Panc1 (cell line): ENCODE measurements at regions not wholly inside any gene's neighbourhood (a gene's known extent, or its start where the extent isn't known, plus 50 kb on each side); places are given as distances from the start of the nearest gene placed in this dataset.
"Not testable (repeated sequence)": the region's sequence is repeated elsewhere in the genome, so short reads cannot be mapped to it uniquely, and the experiment has no call there.

Experiments used
- ATAC-seq: fragments of 200-7000 bp; cut with Tn5 transposase; 2 replicates; pipeline ENCODE4 v1.9.1; 2020; ENCODE audit warnings: mild to moderate bottlenecking, moderate library complexity
- BruUV-seq: library from RNA; stranded (reverse); fragments of 400-500 nt; replicated peaks from 2 replicates; lab custom pipeline; 2021; lab: Mats Ljungman, UMichigan
- CTCF ChIA-PET: fragments of 300-600 bp; sonication (Branson Sonifier 250); formaldehyde crosslinking; loops from one replicate; lab custom pipeline; 2022; ENCODE audit warnings: antibody characterized with exemption; lab: Charles Lee
- POLR2A ChIA-PET: fragments of 300-600 bp; sonication (Branson Sonifier 250); formaldehyde crosslinking; loops from one replicate; lab custom pipeline; 2022; ENCODE audit warnings: antibody characterized with exemption; lab: Charles Lee
- DNase-seq: peaks from one replicate; pipeline ENCODE4 v3.0.0-alpha.2; 2010; ENCODE audit warnings: low read depth, low spot score
- H3K27ac ChIP-seq: 2 replicates; pipeline ENCODE4 v1.5.1; 2011; ENCODE audit warnings: mild to moderate bottlenecking, low read length, inconsistent platforms
- H3K27me3 ChIP-seq: fragments of 200-500 bp; sonication (Bioruptor generic); 2 replicates; pipeline ENCODE4 v1.6.0; 2014; ENCODE audit warnings: low read length, inconsistent platforms; ENCODE audit not compliant: control insufficient read depth, insufficient read depth
- H3K36me3 ChIP-seq: fragments of 200-500 bp; sonication (Bioruptor generic); 2 replicates; pipeline ENCODE4 v1.5.1; 2014; ENCODE audit warnings: inconsistent platforms, mild to moderate bottlenecking, low read length, moderate library complexity; ENCODE audit not compliant: control insufficient read depth, insufficient read depth
- H3K4me1 ChIP-seq: 2 replicates; pipeline ENCODE4 v1.5.1; 2011; ENCODE audit warnings: inconsistent platforms, mild to moderate bottlenecking, low read length, moderate library complexity; ENCODE audit not compliant: control insufficient read depth, insufficient read depth
- H3K4me3 ChIP-seq, 2 experiments: 2 replicates each; pipeline ENCODE4 v1.5.1; 2011 to 2012; ENCODE audit warnings: low read depth in 2 of 2, low read length in 2 of 2, mild to moderate bottlenecking in 2 of 2, inconsistent platforms in 1 of 2, moderate library complexity in 1 of 2
- H3K9me3 ChIP-seq: fragments of 200-500 bp; sonication (Bioruptor generic); 2 replicates; pipeline ENCODE4 v1.5.1; 2014; ENCODE audit warnings: low read depth, mild to moderate bottlenecking, inconsistent platforms, low read length, moderate library complexity; ENCODE audit not compliant: control insufficient read depth, insufficient read depth
- CTCF ChIP-seq: fragments of 450-650 bp; IDR thresholded peaks from 2 replicates; pipeline ENCODE4 v1.5.1; 2017; ENCODE audit warnings: mild to moderate bottlenecking
- POLR2AphosphoS5 ChIP-seq: IDR thresholded peaks from 2 replicates; pipeline ENCODE4 v1.6.1; 2012; ENCODE audit warnings: mild to moderate bottlenecking, low read depth, low read length, moderate library complexity
- REST ChIP-seq, 2 experiments: IDR thresholded peaks; 2 replicates each; pipeline ENCODE4 v1.6.1; 2011 to 2012; ENCODE audit warnings: low read depth in 2 of 2, control low read depth in 1 of 2, low read length in 1 of 2, mild to moderate bottlenecking in 1 of 2, moderate library complexity in 1 of 2; ENCODE audit not compliant: insufficient read depth in 1 of 2
- SIN3A ChIP-seq: IDR thresholded peaks from 2 replicates; pipeline ENCODE4 v1.6.1; 2012; ENCODE audit warnings: low read depth, mild to moderate bottlenecking, low read length, moderate library complexity, borderline replicate concordance; ENCODE audit not compliant: insufficient read depth
- TCF7L2 ChIP-seq: IDR thresholded peaks from 2 replicates; pipeline ENCODE4 v1.6.1; 2011; ENCODE audit warnings: mild to moderate bottlenecking, low read depth, low read length, inconsistent platforms
- in situ Hi-C: cut with HindIII; loops from 2 replicates; pipeline ENCODE4 v1.10.0; 2016; ENCODE audit warnings: low sequenced_read_pairs, low pct_unique_long_range_greater_than_20kb
- intact Hi-C: fragments of 100-400 bp; cut with micrococcal nuclease; formaldehyde crosslinking; loops from one replicate; pipeline ENCODE4 v1.10.0; 2022; ENCODE audit not compliant: unreplicated experiment

DNA sequence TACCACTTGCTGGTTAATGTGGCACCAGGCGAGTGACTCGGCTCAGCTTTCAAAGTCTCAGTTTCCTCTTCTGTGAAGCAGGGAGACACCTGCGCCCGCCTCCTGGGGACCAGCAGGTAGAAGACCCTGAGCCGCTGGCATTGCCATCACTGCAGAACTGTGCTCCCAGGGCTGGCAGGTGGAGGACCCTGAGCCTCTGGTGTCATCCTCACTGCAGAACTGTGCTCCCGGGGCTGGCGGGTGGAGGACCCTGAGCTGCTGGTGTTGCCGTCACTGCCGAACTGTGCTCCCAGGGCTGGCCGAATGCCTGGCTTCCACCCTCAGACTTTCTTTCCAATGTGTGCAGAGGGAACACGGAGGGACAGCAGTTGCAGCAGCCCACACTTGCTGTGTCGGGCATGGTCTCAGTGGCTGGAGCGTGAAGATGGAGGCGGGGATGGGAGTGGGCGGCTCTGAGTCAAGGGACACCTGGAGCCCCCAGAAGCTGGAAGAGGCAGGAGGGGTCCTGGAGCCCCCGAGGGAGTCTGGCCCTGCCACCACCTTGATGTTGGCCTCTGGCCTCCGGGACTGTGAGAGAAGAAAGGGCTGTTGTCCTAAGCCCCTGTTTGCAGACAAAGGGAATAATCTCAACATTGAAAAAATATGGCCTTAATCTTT lies 75.8 kb upstream of the METTL9 start:
- Histone ChIP-seq H3K27ac (0 out of 2 replicates have a peak overlapping the region, but pooled peaks have one; percentile 8), H3K9me3 (no peaks in the 10 kb centered on the region), H3K27me3 (no peaks in the 10 kb centered on the region), H3K4me1 (peaks cover 5% of the 10 kb centered on the region; the same call in 1 of the 2 replicates), H3K4me3 (no peak overlapping the region), H3K36me3 (no peaks in the 10 kb centered on the region)
- DNase-seq (no peak), ATAC-seq (no peak)
- intact Hi-C loops = no loop called here
- BruUV-seq = no TSS peak
- TF ChIP-seq SIN3A (no peak), CTCF (no peak), POLR2AphosphoS5 (no peak)
- CTCF ChIA-PET = no interaction called here
- in situ Hi-C loops = no loop called here
- POLR2A ChIA-PET = no interaction called here

GRCh38 chr16:21524068-21524751 lies 75.2 kb upstream of the METTL9 start:
- in situ Hi-C loops = no loop called here
- H3K9me3 ChIP-seq = no peaks in the 10 kb centered on the region
- ATAC-seq = no peak
- H3K27ac ChIP-seq = peak overlapping the region; percentile 3; the same call in 1 of the 2 replicates
- H3K4me3 ChIP-seq = no peak overlapping the region
- no peaks in the 10 kb centered on the region for H3K36me3 ChIP-seq
- intact Hi-C loops = no loop called here
- no peak for DNase-seq
- H3K27me3 ChIP-seq = no peaks in the 10 kb centered on the region
- TF ChIP-seq TCF7L2 (no peak; the same call in 1 of the 2 replicates), POLR2AphosphoS5 (no peak), CTCF (no peak), REST (IDR thresholded peaks at IDR 0.05; ENCODE audit: insufficient read depth in 1 of 2, low read depth in 2 of 2, low read length in 1 of 2) (no peak), SIN3A (no peak)
- CTCF ChIA-PET = no interaction called here
- POLR2A ChIA-PET = no interaction called here
- BruUV-seq = no TSS peak
- peaks cover 5% of the 10 kb centered on the region; the same call in 1 of the 2 replicates for H3K4me1 ChIP-seq

DNA sequence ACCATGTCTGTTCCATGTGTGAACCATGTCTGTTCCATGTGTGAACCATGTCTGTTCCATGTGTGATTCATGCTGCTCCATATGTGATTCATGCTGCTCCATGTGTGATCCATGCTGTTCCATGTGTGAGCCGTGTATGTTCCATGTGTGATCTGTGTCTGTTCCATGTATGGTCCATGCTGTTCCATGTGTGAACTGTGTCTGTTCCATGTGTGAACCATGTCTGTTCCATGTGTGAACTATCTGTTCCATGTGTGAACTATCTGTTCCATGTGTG lies 74.7 kb upstream of the METTL9 start:
- H3K27ac ChIP-seq, H3K4me3 ChIP-seq, POLR2A ChIA-PET, H3K9me3 ChIP-seq, H3K4me1 ChIP-seq, H3K27me3 ChIP-seq, intact Hi-C loops, BruUV-seq, H3K36me3 ChIP-seq, CTCF ChIA-PET, DNase-seq, in situ Hi-C loops, ATAC-seq: not testable (repeated sequence)

DNA sequence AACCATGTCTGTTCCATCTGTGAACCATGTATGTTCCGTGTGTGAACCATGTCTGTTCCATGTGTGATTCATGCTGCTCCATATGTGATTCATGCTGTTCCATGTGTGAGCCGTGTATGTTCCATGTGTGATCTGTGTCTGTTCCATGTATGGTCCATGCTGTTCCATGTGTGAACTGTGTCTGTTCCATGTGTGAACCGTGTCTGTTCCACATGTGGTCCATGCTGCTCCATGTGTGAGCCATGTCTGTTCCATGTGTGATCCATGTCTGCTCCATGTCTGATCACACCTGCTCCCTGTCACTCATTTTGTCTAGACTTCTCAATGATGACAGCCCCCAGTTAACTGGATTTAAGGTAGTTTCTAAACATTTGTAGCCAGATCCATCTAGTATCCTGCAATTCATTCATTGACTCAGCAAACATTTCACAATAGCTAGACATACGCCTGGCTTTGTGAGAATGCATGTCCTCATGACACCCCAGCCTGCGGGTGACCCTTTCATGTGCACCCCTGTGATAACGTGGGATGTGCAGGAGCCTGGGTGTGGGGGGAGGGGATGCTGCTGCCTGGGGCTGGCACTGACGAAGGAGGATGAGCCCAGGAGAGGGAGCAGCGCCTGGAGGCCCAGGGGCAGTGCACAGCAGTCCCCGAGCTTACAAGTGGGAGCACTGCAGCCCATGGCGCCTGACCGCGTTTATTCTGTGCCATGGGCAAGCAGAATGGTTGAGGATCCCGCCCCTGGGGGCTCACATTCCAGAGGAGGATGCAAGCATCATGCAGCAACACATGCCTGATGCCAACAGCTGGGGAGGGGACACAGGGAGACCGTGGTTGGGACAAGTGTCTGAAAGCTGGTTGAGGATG lies 74.1 kb upstream of the METTL9 start:
- H3K27ac ChIP-seq, BruUV-seq, DNase-seq, intact Hi-C loops, H3K27me3 ChIP-seq, H3K4me3 ChIP-seq, H3K4me1 ChIP-seq, H3K36me3 ChIP-seq, in situ Hi-C loops, POLR2A ChIA-PET, ATAC-seq, H3K9me3 ChIP-seq: not testable (repeated sequence)
- CTCF ChIA-PET = interaction anchor here (0.6 kb wide), 1 partner anchor 443 kb away, joined by 10 read pairs; no protein-coding TSS in a partner anchor
